Neural cell (in vitro differentiated cells): ENCODE measurements at regions not wholly inside any gene's neighbourhood (a gene's known extent, or its start where the extent isn't known, plus 50 kb on each side); places are given as distances from the start of the nearest gene placed in this dataset.

Source experiments
- CTCF ChIP-seq: fragments of 450-650 bp; IDR thresholded peaks from 2 replicates; pipeline ENCODE4 v1.5.1; 2014; ENCODE audit warnings: antibody characterized with exemption, mild to moderate bottlenecking, moderate library complexity; ENCODE audit not compliant: poor library complexity, severe bottlenecking
- SMC3 ChIP-seq: fragments of 450-650 bp; conservative IDR thresholded peaks from 2 replicates; pipeline ENCODE4 v1.6.1; 2014; ENCODE audit warnings: antibody characterized with exemption, mild to moderate bottlenecking, moderate library complexity; ENCODE audit not compliant: poor library complexity
- TF ChIP-seq, protein P1 (sequence below): IDR thresholded peaks from 2 replicates; pipeline ENCODE4 v1.6.1; 2012; ENCODE audit warnings: borderline replicate concordance

GRCh38 chr12:91287753-91288152, 105.1 kb upstream of the DCN start:
- TF ChIP-seq, protein P1, sequence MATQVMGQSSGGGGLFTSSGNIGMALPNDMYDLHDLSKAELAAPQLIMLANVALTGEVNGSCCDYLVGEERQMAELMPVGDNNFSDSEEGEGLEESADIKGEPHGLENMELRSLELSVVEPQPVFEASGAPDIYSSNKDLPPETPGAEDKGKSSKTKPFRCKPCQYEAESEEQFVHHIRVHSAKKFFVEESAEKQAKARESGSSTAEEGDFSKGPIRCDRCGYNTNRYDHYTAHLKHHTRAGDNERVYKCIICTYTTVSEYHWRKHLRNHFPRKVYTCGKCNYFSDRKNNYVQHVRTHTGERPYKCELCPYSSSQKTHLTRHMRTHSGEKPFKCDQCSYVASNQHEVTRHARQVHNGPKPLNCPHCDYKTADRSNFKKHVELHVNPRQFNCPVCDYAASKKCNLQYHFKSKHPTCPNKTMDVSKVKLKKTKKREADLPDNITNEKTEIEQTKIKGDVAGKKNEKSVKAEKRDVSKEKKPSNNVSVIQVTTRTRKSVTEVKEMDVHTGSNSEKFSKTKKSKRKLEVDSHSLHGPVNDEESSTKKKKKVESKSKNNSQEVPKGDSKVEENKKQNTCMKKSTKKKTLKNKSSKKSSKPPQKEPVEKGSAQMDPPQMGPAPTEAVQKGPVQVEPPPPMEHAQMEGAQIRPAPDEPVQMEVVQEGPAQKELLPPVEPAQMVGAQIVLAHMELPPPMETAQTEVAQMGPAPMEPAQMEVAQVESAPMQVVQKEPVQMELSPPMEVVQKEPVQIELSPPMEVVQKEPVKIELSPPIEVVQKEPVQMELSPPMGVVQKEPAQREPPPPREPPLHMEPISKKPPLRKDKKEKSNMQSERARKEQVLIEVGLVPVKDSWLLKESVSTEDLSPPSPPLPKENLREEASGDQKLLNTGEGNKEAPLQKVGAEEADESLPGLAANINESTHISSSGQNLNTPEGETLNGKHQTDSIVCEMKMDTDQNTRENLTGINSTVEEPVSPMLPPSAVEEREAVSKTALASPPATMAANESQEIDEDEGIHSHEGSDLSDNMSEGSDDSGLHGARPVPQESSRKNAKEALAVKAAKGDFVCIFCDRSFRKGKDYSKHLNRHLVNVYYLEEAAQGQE, result no peak
- TF ChIP-seq CTCF (no peak), SMC3 (no peak)
